Activated CD4-positive, alpha-beta T cell treated with anti-CD3 and anti-CD28 coated beads, Interleukin-2, amount 50 U/mL, for 24 hours (primary cell): ENCODE measurements at regions not wholly inside any gene's neighbourhood (a gene's known extent, or its start where the extent isn't known, plus 50 kb on each side); places are given as distances from the start of the nearest gene placed in this dataset.

Source experiments
- DNase-seq, 2 donors: peaks; one replicate each; pipeline ENCODE4 v3.0.0-alpha.2; 2020; ENCODE audit warnings: low read depth in 1 of 2, low spot score in 1 of 2

GRCh38 chr3:23664459-23664858 lies 141.3 kb upstream of the UBE2E1 start:
- no peak for DNase-seq

GRCh38 chr3:23665741-23666140 lies 140.0 kb upstream of the UBE2E1 start:
- DNase-seq, result no peak

- DNase-seq, result no peak
Observed at GRCh38 chr3:23666818-23667217, 138.9 kb upstream of the UBE2E1 start.

- no peak for DNase-seq
Observed at GRCh38 chr3:23667536-23668429, 138.0 kb upstream of the UBE2E1 start.

- DNase-seq, result no peak
Observed at GRCh38 chr3:23668430-23668904, 137.3 kb upstream of the UBE2E1 start.

GRCh38 chr3:23669541-23670255 lies 136.1 kb upstream of the UBE2E1 start:
- no peak for DNase-seq

GRCh38 chr3:23671851-23672589 lies 133.7 kb upstream of the UBE2E1 start:
- no peak for DNase-seq

- no peak for DNase-seq
Observed at GRCh38 chr3:23672628-23673027, 133.1 kb upstream of the UBE2E1 start.

GRCh38 chr3:23675010-23675409 lies 130.7 kb upstream of the UBE2E1 start:
- no peak for DNase-seq

- DNase-seq, result no peak
Observed at GRCh38 chr3:23676093-23676492, 129.7 kb upstream of the UBE2E1 start.

- no peak for DNase-seq
Observed at GRCh38 chr3:23682646-23683045, 123.1 kb upstream of the UBE2E1 start.

GRCh38 chr3:23685541-23686258 lies 120.1 kb upstream of the UBE2E1 start:
- DNase-seq, result no peak

GRCh38 chr3:23686519-23686918 lies 119.2 kb upstream of the UBE2E1 start:
- DNase-seq, result no peak

- DNase-seq, result no peak
Observed at GRCh38 chr3:23691357-23691895, 114.3 kb upstream of the UBE2E1 start.

- DNase-seq, result no peak
Observed at GRCh38 chr3:23696842-23697241, 108.9 kb upstream of the UBE2E1 start.

- DNase-seq, result no peak
Observed at GRCh38 chr3:23697416-23697815, 108.3 kb upstream of the UBE2E1 start.

- no peak for DNase-seq
Observed at GRCh38 chr3:23698652-23699313, 107.0 kb upstream of the UBE2E1 start.

GRCh38 chr3:23700616-23701015 lies 105.1 kb upstream of the UBE2E1 start:
- no peak for DNase-seq

GRCh38 chr3:23701716-23702597 lies 103.8 kb upstream of the UBE2E1 start:
- DNase-seq, result no peak
